ENCODE measurements at regions not wholly inside any gene's neighbourhood (a gene's known extent, or its start where the extent isn't known, plus 50 kb on each side); places are given as distances from the start of the nearest gene placed in this dataset.
"Not testable (repeated sequence)": the region's sequence is repeated elsewhere in the genome, so short reads cannot be mapped to it uniquely, and the experiment has no call there.

GRCh38 chr6:5843078-5843477 is 163.6 kb downstream of the NRN1 start:
- Mint-ChIP-seq H3K27ac (no peak overlapping the region), H3K36me3 (ENCODE audit: low read depth) (no peaks in the 10 kb centered on the region), H3K4me3 (no peak overlapping the region), H3K9me3 (peaks cover 7% of the 10 kb centered on the region), H3K4me1 (peaks cover 18% of the 10 kb centered on the region), H3K27me3 (ENCODE audit: low read depth, poor library complexity) (peaks cover 25% of the 10 kb centered on the region)
- no peak for TF ChIP-seq CTCF (IDR thresholded peaks at IDR 0.05)
- DNase-seq = no peak

GRCh38 chr6:5840734-5841390 is 165.9 kb downstream of the NRN1 start:
- Mint-ChIP-seq H3K4me1 (peaks cover 18% of the 10 kb centered on the region), H3K9me3 (peaks cover 13% of the 10 kb centered on the region), H3K4me3 (no peak overlapping the region), H3K27me3 (ENCODE audit: low read depth, poor library complexity) (peaks cover 17% of the 10 kb centered on the region), H3K27ac (no peak overlapping the region), H3K36me3 (ENCODE audit: low read depth) (no peaks in the 10 kb centered on the region)
- TF ChIP-seq CTCF (IDR thresholded peaks at IDR 0.05) = no peak
- DNase-seq = no peak

GRCh38 chr6:5838656-5839396 is 167.9 kb downstream of the NRN1 start:
- Mint-ChIP-seq H3K4me1 (peaks cover 25% of the 10 kb centered on the region), H3K9me3 (peaks cover 15% of the 10 kb centered on the region), H3K36me3 (ENCODE audit: low read depth) (no peaks in the 10 kb centered on the region), H3K27me3 (ENCODE audit: low read depth, poor library complexity) (peaks cover 9% of the 10 kb centered on the region), H3K27ac (no peak overlapping the region), H3K4me3 (no peak overlapping the region)
- DNase-seq = no peak
- TF ChIP-seq CTCF (IDR thresholded peaks at IDR 0.05) = no peak

DNA sequence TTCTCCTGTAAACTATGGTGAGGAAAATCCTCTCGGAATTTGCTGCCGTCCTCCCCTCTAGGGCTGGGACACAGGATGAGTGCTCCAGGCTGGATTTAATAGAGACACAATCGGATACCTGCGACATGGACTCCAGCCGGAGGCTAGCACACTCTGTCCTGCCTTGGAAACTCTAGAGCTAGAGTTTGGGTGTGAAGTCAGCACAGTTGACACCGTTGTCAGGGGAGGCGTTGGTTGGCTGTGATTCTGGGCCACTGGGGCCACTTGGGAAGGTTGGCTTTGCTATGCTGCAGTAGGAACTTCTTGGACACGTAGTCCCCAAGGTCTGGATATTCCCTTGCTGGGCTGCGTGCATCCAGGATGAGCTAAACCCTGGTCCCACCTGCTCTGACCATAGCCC is 169.4 kb downstream of the NRN1 start:
- Mint-ChIP-seq H3K9me3 (peaks cover 11% of the 10 kb centered on the region), H3K4me3 (no peak overlapping the region), H3K27me3 (ENCODE audit: low read depth, poor library complexity) (peaks cover 9% of the 10 kb centered on the region), H3K4me1 (peaks cover 32% of the 10 kb centered on the region), H3K27ac (no peak overlapping the region), H3K36me3 (ENCODE audit: low read depth) (no peaks in the 10 kb centered on the region)
- DNase-seq = no peak
- no peak for TF ChIP-seq CTCF (IDR thresholded peaks at IDR 0.05)

GRCh38 chr6:5836597-5836996 is 170.1 kb downstream of the NRN1 start:
- not testable (repeated sequence) for DNase-seq; H3K4me3 Mint-ChIP-seq; H3K27ac Mint-ChIP-seq; H3K36me3 Mint-ChIP-seq (ENCODE audit: low read depth)
- Mint-ChIP-seq H3K4me1 (peaks cover 32% of the 10 kb centered on the region), H3K27me3 (ENCODE audit: low read depth, poor library complexity) (peaks cover 12% of the 10 kb centered on the region), H3K9me3 (peaks cover 11% of the 10 kb centered on the region)

GRCh38 chr6:5833120-5833519 is 173.6 kb downstream of the NRN1 start:
- no peaks in the 10 kb centered on the region for H3K36me3 Mint-ChIP-seq (ENCODE audit: low read depth)
- H3K27me3 Mint-ChIP-seq (ENCODE audit: low read depth, poor library complexity) = peaks cover 7% of the 10 kb centered on the region
- H3K4me3 Mint-ChIP-seq = no peak overlapping the region
- peaks cover 18% of the 10 kb centered on the region for H3K4me1 Mint-ChIP-seq
- no peak for TF ChIP-seq CTCF (IDR thresholded peaks at IDR 0.05)
- peak overlapping the region; percentile 78 for H3K27ac Mint-ChIP-seq
- no peak for DNase-seq
- H3K9me3 Mint-ChIP-seq = peaks cover 11% of the 10 kb centered on the region

All from nephron progenitor cell (in vitro differentiated cells).